ENCODE measurements at regions not wholly inside any gene's neighbourhood (a gene's known extent, or its start where the extent isn't known, plus 50 kb on each side); places are given as distances from the start of the nearest gene placed in this dataset.

- H3K27ac ChIP-seq (ENCODE audit: low read depth, low read length) = no peak overlapping the region
- H3K36me3 ChIP-seq (ENCODE audit: insufficient read depth, low read length) = no peaks in the 10 kb centered on the region
- no peaks in the 10 kb centered on the region for H3K4me1 ChIP-seq (ENCODE audit: insufficient read depth, low read length)
- no peaks in the 10 kb centered on the region for H3K9me3 ChIP-seq (ENCODE audit: low read length)
- no peak overlapping the region for H3K9ac ChIP-seq (ENCODE audit: low read length)
- no peak overlapping the region for H3K4me3 ChIP-seq (ENCODE audit: low read depth in 1 of 2, low read length in 2 of 2)
- no peaks in the 10 kb centered on the region for H3K27me3 ChIP-seq (ENCODE audit: control insufficient read depth in 1 of 2, insufficient read depth in 2 of 2, low read length in 2 of 2)
Observed at GRCh38 chr6:166078294-166078693, 89.4 kb downstream of the TBXT start.

GRCh38 chr6:166076625-166077024, 91.0 kb downstream of the TBXT start:
- no peaks in the 10 kb centered on the region for H3K36me3 ChIP-seq (ENCODE audit: insufficient read depth, low read length)
- no peaks in the 10 kb centered on the region for H3K27me3 ChIP-seq (ENCODE audit: control insufficient read depth in 1 of 2, insufficient read depth in 2 of 2, low read length in 2 of 2)
- no peaks in the 10 kb centered on the region for H3K9me3 ChIP-seq (ENCODE audit: low read length)
- H3K27ac ChIP-seq (ENCODE audit: low read depth, low read length) = no peak overlapping the region
- H3K4me3 ChIP-seq (ENCODE audit: low read depth in 1 of 2, low read length in 2 of 2) = no peak overlapping the region
- H3K9ac ChIP-seq (ENCODE audit: low read length) = no peak overlapping the region
- H3K4me1 ChIP-seq (ENCODE audit: insufficient read depth, low read length) = no peaks in the 10 kb centered on the region

GRCh38 chr6:166075925-166076324, 91.7 kb downstream of the TBXT start:
- Histone ChIP-seq H3K27ac (ENCODE audit: low read depth, low read length) (no peak overlapping the region), H3K9me3 (ENCODE audit: low read length) (no peaks in the 10 kb centered on the region), H3K9ac (ENCODE audit: low read length) (no peak overlapping the region), H3K36me3 (ENCODE audit: insufficient read depth, low read length) (no peaks in the 10 kb centered on the region), H3K4me1 (ENCODE audit: insufficient read depth, low read length) (no peaks in the 10 kb centered on the region), H3K27me3 (ENCODE audit: control insufficient read depth in 1 of 2, insufficient read depth in 2 of 2, low read length in 2 of 2) (no peaks in the 10 kb centered on the region), H3K4me3 (ENCODE audit: low read depth in 1 of 2, low read length in 2 of 2) (no peak overlapping the region)

- Histone ChIP-seq H3K9me3 (ENCODE audit: low read length) (no peaks in the 10 kb centered on the region), H3K27me3 (ENCODE audit: control insufficient read depth in 1 of 2, insufficient read depth in 2 of 2, low read length in 2 of 2) (no peaks in the 10 kb centered on the region), H3K4me3 (ENCODE audit: low read depth in 1 of 2, low read length in 2 of 2) (no peak overlapping the region), H3K27ac (ENCODE audit: low read depth, low read length) (no peak overlapping the region), H3K4me1 (ENCODE audit: insufficient read depth, low read length) (no peaks in the 10 kb centered on the region), H3K9ac (ENCODE audit: low read length) (no peak overlapping the region), H3K36me3 (ENCODE audit: insufficient read depth, low read length) (no peaks in the 10 kb centered on the region)
Observed at GRCh38 chr6:166075186-166075585, 92.5 kb downstream of the TBXT start.

- Histone ChIP-seq H3K36me3 (ENCODE audit: insufficient read depth, low read length) (no peaks in the 10 kb centered on the region), H3K4me1 (ENCODE audit: insufficient read depth, low read length) (no peaks in the 10 kb centered on the region), H3K9ac (ENCODE audit: low read length) (no peak overlapping the region), H3K27ac (ENCODE audit: low read depth, low read length) (no peak overlapping the region), H3K27me3 (ENCODE audit: control insufficient read depth in 1 of 2, insufficient read depth in 2 of 2, low read length in 2 of 2) (no peaks in the 10 kb centered on the region), H3K4me3 (ENCODE audit: low read depth in 1 of 2, low read length in 2 of 2) (no peak overlapping the region), H3K9me3 (ENCODE audit: low read length) (no peaks in the 10 kb centered on the region)
Observed at GRCh38 chr6:166073082-166073481, 94.6 kb downstream of the TBXT start.

- H3K4me1 ChIP-seq (ENCODE audit: insufficient read depth, low read length) = no peaks in the 10 kb centered on the region
- H3K9ac ChIP-seq (ENCODE audit: low read length) = no peak overlapping the region
- H3K36me3 ChIP-seq (ENCODE audit: insufficient read depth, low read length) = no peaks in the 10 kb centered on the region
- no peak overlapping the region for H3K4me3 ChIP-seq (ENCODE audit: low read depth in 1 of 2, low read length in 2 of 2)
- H3K27me3 ChIP-seq (ENCODE audit: control insufficient read depth in 1 of 2, insufficient read depth in 2 of 2, low read length in 2 of 2) = no peaks in the 10 kb centered on the region
- H3K9me3 ChIP-seq (ENCODE audit: low read length) = no peaks in the 10 kb centered on the region
- H3K27ac ChIP-seq (ENCODE audit: low read depth, low read length) = no peak overlapping the region
Observed at GRCh38 chr6:166068768-166069167, 98.9 kb downstream of the TBXT start.

GRCh38 chr6:166058064-166058739, 109.4 kb downstream of the TBXT start:
- H3K4me3 ChIP-seq (ENCODE audit: low read depth in 1 of 2, low read length in 2 of 2) = no peak overlapping the region
- no peak overlapping the region for H3K27ac ChIP-seq (ENCODE audit: low read depth, low read length)
- H3K4me1 ChIP-seq (ENCODE audit: insufficient read depth, low read length) = no peaks in the 10 kb centered on the region
- H3K27me3 ChIP-seq (ENCODE audit: control insufficient read depth in 1 of 2, insufficient read depth in 2 of 2, low read length in 2 of 2) = no peaks in the 10 kb centered on the region
- H3K9ac ChIP-seq (ENCODE audit: low read length) = no peak overlapping the region
- H3K36me3 ChIP-seq (ENCODE audit: insufficient read depth, low read length) = no peaks in the 10 kb centered on the region
- H3K9me3 ChIP-seq (ENCODE audit: low read length) = peaks cover 5% of the 10 kb centered on the region

- H3K4me3 ChIP-seq (ENCODE audit: low read depth in 1 of 2, low read length in 2 of 2) = no peak overlapping the region
- no peak overlapping the region for H3K9ac ChIP-seq (ENCODE audit: low read length)
- H3K9me3 ChIP-seq (ENCODE audit: low read length) = peaks cover 5% of the 10 kb centered on the region
- no peaks in the 10 kb centered on the region for H3K4me1 ChIP-seq (ENCODE audit: insufficient read depth, low read length)
- no peak overlapping the region for H3K27ac ChIP-seq (ENCODE audit: low read depth, low read length)
- H3K27me3 ChIP-seq (ENCODE audit: control insufficient read depth in 1 of 2, insufficient read depth in 2 of 2, low read length in 2 of 2) = no peaks in the 10 kb centered on the region
- no peaks in the 10 kb centered on the region for H3K36me3 ChIP-seq (ENCODE audit: insufficient read depth, low read length)
Observed at GRCh38 chr6:166057431-166057830, 110.2 kb downstream of the TBXT start.

- peaks cover 8% of the 10 kb centered on the region for H3K9me3 ChIP-seq (ENCODE audit: low read length)
- H3K36me3 ChIP-seq (ENCODE audit: insufficient read depth, low read length) = no peaks in the 10 kb centered on the region
- no peak overlapping the region for H3K4me3 ChIP-seq (ENCODE audit: low read depth in 1 of 2, low read length in 2 of 2)
- H3K4me1 ChIP-seq (ENCODE audit: insufficient read depth, low read length) = no peaks in the 10 kb centered on the region
- no peak overlapping the region for H3K27ac ChIP-seq (ENCODE audit: low read depth, low read length)
- H3K9ac ChIP-seq (ENCODE audit: low read length) = no peak overlapping the region
- no peaks in the 10 kb centered on the region for H3K27me3 ChIP-seq (ENCODE audit: control insufficient read depth in 1 of 2, insufficient read depth in 2 of 2, low read length in 2 of 2)
Observed at GRCh38 chr6:166056637-166057036, 111.0 kb downstream of the TBXT start.

GRCh38 chr6:166055801-166056200, 111.8 kb downstream of the TBXT start:
- Histone ChIP-seq H3K36me3 (ENCODE audit: insufficient read depth, low read length) (no peaks in the 10 kb centered on the region), H3K4me1 (ENCODE audit: insufficient read depth, low read length) (no peaks in the 10 kb centered on the region), H3K27me3 (ENCODE audit: control insufficient read depth in 1 of 2, insufficient read depth in 2 of 2, low read length in 2 of 2) (no peaks in the 10 kb centered on the region), H3K9ac (ENCODE audit: low read length) (no peak overlapping the region), H3K4me3 (ENCODE audit: low read depth in 1 of 2, low read length in 2 of 2) (no peak overlapping the region), H3K9me3 (ENCODE audit: low read length) (peaks cover 8% of the 10 kb centered on the region), H3K27ac (ENCODE audit: low read depth, low read length) (no peak overlapping the region)

- no peaks in the 10 kb centered on the region for H3K4me1 ChIP-seq (ENCODE audit: insufficient read depth, low read length)
- H3K36me3 ChIP-seq (ENCODE audit: insufficient read depth, low read length) = no peaks in the 10 kb centered on the region
- H3K27me3 ChIP-seq (ENCODE audit: control insufficient read depth in 1 of 2, insufficient read depth in 2 of 2, low read length in 2 of 2) = no peaks in the 10 kb centered on the region
- H3K9ac ChIP-seq (ENCODE audit: low read length) = no peak overlapping the region
- H3K9me3 ChIP-seq (ENCODE audit: low read length) = peaks cover 8% of the 10 kb centered on the region
- H3K4me3 ChIP-seq (ENCODE audit: low read depth in 1 of 2, low read length in 2 of 2) = no peak overlapping the region
- H3K27ac ChIP-seq (ENCODE audit: low read depth, low read length) = no peak overlapping the region
Observed at GRCh38 chr6:166052837-166053236, 114.8 kb downstream of the TBXT start.

GRCh38 chr6:166050559-166050958, 117.1 kb downstream of the TBXT start:
- Histone ChIP-seq H3K36me3 (ENCODE audit: insufficient read depth, low read length) (no peaks in the 10 kb centered on the region), H3K27me3 (ENCODE audit: control insufficient read depth in 1 of 2, insufficient read depth in 2 of 2, low read length in 2 of 2) (no peaks in the 10 kb centered on the region), H3K27ac (ENCODE audit: low read depth, low read length) (no peak overlapping the region), H3K4me3 (ENCODE audit: low read depth in 1 of 2, low read length in 2 of 2) (no peak overlapping the region), H3K9ac (ENCODE audit: low read length) (no peak overlapping the region), H3K9me3 (ENCODE audit: low read length) (peaks cover 8% of the 10 kb centered on the region), H3K4me1 (ENCODE audit: insufficient read depth, low read length) (peaks cover 11% of the 10 kb centered on the region)
